ENCODE measurements at regions not wholly inside any gene's neighbourhood (a gene's known extent, or its start where the extent isn't known, plus 50 kb on each side); places are given as distances from the start of the nearest gene placed in this dataset.
"Not testable (repeated sequence)": the region's sequence is repeated elsewhere in the genome, so short reads cannot be mapped to it uniquely, and the experiment has no call there.

DNA sequence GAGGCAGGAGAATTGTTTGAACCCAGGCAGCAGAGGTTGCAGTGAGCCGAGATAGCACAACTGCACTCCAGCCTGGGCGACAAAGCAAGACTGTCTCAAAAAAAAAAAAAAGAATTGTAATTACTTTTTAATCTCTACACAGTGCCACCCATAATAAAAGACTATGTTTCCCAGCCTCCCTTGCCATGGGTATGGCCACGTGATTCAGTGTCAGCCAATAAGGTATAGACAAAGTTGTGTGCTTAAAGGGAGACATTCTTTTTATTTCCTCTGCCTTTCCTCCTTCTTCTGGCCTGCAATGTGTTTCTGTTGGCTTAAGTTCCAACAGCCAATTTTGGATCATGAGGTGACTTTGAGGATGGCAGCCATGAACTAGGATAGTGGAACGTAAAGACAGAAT is 406.9 kb downstream of the LNPK start:
- no peak for DNase-seq
- in situ Hi-C loops (cut with HindIII; ENCODE audit: low pct_ligation_motif_present, low pct_unique_long_range_greater_than_20kb, low sequenced_read_pairs) = no loop called here

DNA sequence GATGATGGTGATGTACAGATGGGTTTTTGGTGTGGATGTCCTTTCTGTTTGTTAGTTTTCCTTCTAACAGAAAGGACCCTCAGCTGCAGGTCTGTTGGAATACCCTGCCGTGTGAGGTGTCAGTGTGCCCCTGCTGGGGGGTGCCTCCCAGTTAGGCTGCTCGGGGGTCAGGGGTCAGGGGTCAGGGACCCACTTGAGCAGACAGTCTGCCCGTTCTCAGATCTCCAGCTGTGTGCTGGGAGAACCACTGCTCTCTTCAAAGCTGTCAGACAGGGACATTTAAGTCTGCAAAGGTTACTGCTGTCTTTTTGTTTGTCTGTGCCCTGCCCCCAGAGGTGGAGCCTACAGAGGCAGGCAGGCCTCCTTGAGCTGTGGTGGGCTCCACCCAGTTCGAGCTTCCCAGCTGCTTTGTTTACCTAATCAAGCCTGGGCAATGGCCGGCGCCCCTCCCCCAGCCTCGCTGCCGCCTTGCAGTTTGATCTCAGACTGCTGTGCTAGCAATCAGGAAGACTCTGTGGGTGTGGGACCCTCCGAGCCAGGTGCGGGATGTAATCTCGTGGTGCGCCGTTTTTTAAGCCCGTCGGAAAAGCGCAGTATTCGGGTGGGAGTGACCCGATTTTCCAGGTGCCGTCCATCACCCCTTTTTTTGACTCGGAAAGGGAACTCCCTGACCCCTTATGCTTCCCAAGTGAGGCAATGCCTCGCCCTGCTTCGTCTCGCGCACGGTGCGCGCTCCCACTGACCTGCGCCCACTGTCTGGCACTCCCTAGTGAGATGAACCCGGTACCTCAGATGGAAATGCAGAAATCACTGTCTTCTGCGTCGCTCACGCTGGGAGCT is 408.2 kb downstream of the LNPK start:
- DNase-seq; in situ Hi-C loops (cut with HindIII; ENCODE audit: low pct_ligation_motif_present, low pct_unique_long_range_greater_than_20kb, low sequenced_read_pairs): not testable (repeated sequence)

DNA sequence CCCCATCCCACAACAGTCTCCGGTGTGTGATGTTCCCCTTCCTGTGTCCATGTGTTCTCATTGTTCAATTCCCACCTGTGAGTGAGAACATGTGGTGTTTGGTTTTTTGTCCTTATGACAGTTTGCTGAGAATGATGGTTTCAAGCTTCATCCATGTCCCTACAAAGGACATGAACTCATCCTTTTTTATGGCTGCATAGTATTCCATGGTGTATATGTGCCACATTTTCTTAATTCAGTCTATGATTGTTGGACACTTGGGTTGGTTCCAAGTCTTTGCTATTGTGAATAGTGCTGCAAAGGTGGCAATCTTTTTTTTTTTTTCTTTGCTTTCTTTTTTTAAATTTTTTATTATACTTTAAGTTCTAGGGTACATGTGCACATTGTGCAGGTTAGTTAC is 406.7 kb upstream of the ATP5MC3 start:
- DNase-seq; in situ Hi-C loops (cut with HindIII; ENCODE audit: low pct_ligation_motif_present, low pct_unique_long_range_greater_than_20kb, low sequenced_read_pairs): not testable (repeated sequence)

DNA sequence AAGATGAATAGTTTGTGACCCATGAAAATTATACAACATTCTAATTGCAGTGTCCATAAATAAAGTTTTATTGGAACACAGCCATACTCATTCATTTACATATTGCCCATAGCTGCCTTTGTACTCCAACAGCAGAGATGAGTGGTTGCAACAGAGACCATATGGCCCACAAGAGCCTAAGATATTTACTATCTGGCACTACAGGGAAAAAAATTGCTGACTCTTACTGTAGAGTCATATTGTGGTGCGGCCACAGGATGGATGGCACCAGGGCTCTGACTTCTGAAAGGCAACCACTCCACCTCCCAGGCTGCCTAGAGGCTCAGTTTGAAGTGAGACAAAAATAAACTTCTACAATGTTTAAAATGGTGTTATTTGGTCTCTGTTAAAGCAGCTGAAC is 404.0 kb upstream of the ATP5MC3 start:
- no peak for DNase-seq
- in situ Hi-C loops (cut with HindIII; ENCODE audit: low pct_ligation_motif_present, low pct_unique_long_range_greater_than_20kb, low sequenced_read_pairs) = no loop called here

DNA sequence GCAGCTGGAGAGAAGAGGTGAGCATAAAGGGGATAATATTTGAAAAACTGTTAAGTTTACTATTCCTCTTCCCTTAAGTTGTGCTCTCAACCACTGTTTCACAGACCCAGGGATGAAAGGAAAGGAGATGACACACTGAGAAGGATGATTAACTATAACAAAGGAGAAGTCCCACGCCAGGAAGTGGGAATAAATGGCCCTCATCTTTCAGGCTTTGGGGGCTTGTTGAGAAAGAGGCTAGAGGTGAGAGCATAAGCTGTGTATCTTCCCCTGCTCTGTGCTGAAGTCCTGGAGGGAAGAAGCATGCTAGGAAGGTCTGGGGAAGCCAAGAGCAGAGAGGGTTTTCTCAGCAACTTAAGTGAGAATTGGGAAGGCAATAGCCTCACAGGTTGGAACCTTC is 399.1 kb upstream of the ATP5MC3 start:
- DNase-seq = no peak
- in situ Hi-C loops (cut with HindIII; ENCODE audit: low pct_ligation_motif_present, low pct_unique_long_range_greater_than_20kb, low sequenced_read_pairs) = no loop called here

DNA sequence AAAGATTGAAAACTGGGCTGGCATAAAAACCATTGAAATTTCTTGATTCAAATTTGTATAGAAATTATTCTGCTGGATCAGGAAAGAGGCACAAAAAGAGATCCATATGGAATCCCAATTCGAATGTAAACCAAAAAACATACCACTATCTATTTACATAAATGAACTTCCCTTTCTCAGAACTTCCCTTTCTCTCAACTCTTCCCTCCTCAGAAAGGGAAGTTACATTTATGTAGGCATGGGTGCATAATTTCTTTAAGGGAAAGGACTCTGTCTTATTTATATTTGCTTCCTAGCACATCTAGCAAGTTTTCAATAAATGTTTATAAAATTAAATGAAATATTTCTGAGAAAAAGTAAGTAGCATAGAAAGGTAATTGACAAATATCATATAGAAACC is 398.1 kb upstream of the ATP5MC3 start:
- in situ Hi-C loops (cut with HindIII; ENCODE audit: low pct_ligation_motif_present, low pct_unique_long_range_greater_than_20kb, low sequenced_read_pairs) = no loop called here
- DNase-seq = no peak

DNA sequence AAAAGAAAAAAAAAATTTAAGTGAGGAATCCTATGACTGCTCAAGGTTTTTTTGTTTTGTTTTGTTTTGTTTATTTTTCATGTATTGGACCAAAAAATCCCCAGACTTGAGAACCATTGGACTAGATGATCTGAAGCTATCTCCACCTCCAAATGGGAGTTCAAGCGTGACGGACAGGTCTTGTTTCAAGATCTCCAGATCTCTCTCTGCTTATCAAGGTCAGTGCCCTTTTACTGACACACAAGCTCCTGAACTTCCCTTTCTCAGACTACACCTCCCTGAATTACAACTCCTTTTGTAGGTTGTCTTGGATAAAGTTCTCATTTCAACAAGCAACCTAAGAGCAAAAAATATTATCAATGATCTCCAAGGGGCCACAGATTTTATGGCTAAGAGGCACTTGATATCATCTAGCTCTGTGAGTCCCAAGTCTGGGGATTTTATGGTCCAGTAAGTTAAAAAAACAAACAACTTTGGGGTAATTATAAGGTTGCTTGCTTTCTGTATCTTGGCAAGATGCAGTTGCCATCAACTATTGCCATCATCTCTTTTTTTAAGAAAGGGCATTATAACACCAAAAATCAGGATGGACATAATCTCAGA is 396.0 kb upstream of the ATP5MC3 start:
- in situ Hi-C loops (cut with HindIII; ENCODE audit: low pct_ligation_motif_present, low pct_unique_long_range_greater_than_20kb, low sequenced_read_pairs) = no loop called here
- no peak for DNase-seq

DNA sequence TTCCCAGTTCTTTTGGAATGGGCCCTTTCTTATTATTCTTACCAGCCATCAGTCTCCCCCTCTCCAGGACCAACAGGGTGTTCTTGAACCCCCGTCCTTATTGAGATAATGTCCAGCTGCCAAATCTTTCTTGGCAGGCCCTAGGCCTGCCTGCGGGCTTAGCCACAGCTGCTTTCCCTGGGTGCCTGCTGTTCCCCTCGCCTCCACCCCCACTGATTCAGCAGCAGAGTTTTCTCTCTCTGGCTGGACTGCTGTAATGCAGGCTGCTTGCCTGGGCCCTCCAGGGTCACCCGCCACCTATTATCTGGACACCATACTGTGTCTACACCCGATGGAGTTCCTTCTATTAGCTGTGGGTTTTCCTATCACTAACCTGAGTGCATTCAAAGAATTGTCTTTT is 395.4 kb upstream of the ATP5MC3 start:
- in situ Hi-C loops (cut with HindIII; ENCODE audit: low pct_ligation_motif_present, low pct_unique_long_range_greater_than_20kb, low sequenced_read_pairs) = no loop called here
- no peak for DNase-seq

DNA sequence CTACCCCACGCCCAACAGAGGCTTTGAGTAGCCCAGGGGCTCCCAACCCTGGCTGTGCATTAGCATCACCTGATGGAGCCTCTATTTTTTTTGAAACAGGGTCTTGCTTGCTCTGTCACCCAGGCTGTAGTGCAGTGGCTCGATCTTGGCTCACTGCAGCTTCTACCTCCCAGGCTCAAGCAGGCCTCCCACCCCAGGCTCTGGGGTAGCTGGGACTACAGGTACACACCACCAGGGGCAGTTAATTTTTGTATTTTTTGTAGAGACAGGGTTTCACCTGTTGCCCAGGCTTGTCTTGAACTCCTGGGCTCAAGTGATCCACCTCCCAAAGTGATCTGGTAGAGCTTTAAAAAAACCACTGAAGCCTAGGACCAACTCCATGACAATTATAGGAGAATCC is 394.8 kb upstream of the ATP5MC3 start:
- no peak for DNase-seq
- in situ Hi-C loops (cut with HindIII; ENCODE audit: low pct_ligation_motif_present, low pct_unique_long_range_greater_than_20kb, low sequenced_read_pairs) = no loop called here

DNA sequence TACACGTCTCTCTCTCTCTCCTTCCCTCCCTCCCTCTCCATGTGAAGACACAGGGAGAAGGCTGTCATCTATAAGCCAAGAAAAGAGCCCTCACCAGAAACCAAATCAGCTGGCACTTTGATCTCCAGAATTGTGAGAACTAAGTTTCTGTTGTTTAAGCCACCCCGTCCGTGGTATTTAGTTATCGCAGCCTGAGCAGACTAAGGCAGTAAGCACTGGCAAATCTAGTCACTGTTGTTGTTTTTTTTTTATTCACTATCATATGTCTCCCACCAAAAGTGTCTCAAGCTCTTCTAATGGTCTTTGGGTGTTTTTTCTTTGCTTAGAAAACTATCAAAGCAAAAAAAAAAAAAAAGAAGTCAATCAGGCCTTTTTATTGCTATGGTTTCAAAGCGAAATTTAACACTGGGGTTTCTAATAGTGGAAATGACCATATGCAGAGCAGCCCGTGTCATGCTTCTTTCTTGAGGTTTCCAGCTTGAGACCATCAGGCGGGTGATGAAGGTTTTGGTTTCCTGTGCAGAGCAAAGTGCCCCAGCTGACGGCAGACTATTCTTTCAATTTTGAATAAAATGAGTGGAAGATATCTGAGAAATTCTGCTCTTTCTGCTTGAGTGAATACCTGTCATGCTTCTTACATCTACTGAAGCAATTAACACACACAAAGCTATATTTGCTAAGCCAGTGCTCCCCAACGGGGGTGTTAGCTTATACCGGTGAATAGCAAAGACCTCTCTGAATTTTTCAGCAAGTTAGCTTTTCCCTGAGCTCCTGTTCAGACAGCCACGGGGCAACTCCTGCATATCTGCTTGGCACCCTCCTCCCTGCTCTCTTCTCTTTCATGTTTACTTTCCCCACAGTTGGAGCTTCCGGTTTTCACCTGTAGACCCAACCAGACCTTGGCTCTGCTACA is 394.1 kb upstream of the ATP5MC3 start:
- DNase-seq = no peak
- in situ Hi-C loops (cut with HindIII; ENCODE audit: low pct_ligation_motif_present, low pct_unique_long_range_greater_than_20kb, low sequenced_read_pairs) = no loop called here

DNA sequence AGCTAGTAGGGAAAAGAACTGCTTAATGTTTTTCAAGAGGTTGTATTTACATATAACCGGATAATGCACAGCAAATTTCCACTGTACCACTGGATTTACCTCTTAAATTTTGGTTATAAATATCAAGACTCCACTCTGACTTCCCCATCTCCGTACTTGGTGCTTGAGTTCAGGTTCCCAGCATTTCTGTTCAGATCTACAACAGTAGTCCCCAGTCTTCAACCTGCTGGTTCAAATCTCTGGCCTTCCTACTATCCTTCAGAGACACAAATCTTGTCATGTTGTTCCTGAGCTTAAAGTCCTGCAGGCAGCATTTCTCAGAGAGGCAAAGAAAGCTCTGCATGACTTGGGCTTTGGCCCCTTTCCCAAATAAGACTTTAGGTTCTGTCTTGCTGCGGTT is 392.6 kb upstream of the ATP5MC3 start:
- no peak for DNase-seq
- in situ Hi-C loops (cut with HindIII; ENCODE audit: low pct_ligation_motif_present, low pct_unique_long_range_greater_than_20kb, low sequenced_read_pairs) = no loop called here

DNA sequence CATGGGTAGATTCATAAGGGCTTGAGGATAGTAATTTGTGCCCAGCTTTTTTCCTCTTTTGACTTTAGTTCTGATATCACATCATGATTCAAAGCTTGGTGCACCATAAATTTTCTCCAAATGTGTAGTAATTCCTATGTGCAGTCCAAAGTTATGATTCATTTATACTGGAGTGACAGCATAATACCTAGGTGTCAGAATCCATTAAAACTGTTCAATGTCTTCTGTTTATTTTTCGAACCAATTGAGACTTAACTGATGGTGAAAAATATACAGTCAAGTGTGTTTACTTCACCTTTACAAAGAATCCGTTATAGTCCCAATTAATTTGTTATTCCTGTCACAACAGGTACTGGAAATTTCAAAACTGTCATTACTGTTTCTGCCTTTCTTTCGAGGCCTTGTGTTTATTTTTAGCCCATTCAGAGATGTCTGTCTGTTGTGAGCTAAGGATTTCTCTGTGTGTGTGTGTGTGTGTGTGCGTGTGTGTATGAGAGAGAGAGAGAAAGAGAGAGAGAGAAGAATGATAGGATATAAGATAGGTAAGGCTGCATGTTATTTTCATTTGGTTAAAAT is 389.7 kb upstream of the ATP5MC3 start:
- no peak for DNase-seq
- in situ Hi-C loops (cut with HindIII; ENCODE audit: low pct_ligation_motif_present, low pct_unique_long_range_greater_than_20kb, low sequenced_read_pairs) = no loop called here

DNA sequence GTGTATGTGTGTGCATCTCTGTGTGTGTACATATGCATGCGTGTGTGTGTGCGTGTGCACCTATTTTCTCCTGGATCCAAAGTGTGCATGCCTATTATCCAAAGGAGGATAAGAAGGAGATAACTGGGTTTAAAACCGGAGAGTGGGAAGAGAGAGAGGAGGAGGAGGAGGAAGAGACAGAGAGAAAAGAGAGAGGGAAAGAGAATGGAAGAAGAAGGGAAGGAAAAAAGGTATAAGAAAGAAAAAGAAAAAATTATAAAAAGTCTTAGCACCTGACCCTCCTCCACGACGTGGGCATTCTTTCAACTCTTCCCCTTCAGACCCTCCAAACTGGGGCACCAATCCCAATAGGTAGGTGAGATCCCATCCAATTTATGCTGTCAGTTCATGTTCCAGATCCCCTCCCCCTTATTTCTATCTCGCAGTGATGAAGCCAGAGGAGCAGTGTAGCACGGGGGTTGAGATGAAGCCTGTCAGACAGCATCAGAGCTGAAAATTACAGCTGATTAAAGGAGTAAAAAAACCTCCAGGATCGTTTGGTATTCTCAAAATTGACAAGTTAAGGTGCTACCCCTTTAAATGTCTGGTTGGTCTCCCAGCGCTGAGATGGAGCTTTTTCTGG is 386.7 kb upstream of the ATP5MC3 start:
- in situ Hi-C loops (cut with HindIII; ENCODE audit: low pct_ligation_motif_present, low pct_unique_long_range_greater_than_20kb, low sequenced_read_pairs) = no loop called here
- DNase-seq = no peak

DNA sequence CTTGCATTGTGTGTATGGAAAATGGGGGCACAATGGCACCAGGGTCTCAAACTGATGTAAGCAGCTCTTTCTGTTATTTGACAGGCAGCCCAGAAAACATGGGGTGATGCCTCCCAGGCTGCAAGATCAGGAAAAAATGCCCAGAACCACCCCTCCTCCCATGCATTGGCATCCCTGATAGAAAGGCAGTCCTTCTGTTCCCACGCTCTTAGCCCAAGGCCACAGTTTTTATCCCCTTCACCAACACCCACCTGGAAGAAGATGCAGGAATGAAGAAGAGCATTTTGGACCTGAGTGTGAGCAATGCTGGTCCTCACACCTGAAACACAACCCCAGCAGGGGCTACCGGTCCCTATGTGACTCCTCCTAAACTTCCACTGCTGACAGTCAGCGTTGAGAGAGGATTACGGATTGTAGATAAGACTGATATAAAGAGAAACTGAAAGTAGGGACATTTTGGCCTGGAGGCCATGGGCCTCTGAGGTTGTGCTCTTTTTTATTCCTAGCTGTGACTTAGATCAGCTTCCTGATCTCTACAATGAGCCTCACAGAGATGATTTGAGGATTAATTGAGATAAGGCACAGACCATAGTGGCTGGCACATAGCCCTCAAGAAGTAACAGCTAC is 386.0 kb upstream of the ATP5MC3 start:
- no peak for DNase-seq
- in situ Hi-C loops (cut with HindIII; ENCODE audit: low pct_ligation_motif_present, low pct_unique_long_range_greater_than_20kb, low sequenced_read_pairs) = no loop called here

DNA sequence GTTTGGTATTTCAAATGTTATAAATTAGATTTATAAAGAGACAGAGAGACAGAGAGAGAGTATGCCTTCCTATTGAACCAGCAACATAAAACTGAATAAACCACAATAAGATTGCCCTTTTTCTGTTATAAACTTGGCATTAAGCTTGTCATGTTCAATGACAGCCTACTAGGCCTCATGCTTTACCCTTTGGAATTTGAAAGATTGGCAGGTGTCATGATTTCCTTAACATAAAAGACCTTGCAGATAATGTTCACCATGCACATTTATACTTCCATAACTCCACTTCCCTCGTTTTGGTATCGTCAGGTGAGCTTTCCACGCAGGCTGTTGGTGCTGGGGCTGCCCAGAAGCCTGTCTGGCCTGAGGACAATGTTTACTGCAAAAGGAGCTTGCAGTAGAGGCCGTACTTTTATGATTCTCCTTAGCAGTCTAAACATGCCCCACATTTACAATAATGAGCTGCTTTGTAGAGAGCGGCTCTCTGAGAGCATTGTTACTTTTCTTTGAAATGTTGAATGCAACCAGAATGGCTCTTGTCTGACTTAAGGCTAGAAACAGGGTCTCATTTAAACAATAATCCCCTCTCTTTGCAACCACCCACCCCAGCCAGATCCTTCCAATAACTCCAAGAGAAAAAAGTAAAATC is 379.1 kb upstream of the ATP5MC3 start:
- in situ Hi-C loops (cut with HindIII; ENCODE audit: low pct_ligation_motif_present, low pct_unique_long_range_greater_than_20kb, low sequenced_read_pairs) = no loop called here
- no peak for DNase-seq

DNA sequence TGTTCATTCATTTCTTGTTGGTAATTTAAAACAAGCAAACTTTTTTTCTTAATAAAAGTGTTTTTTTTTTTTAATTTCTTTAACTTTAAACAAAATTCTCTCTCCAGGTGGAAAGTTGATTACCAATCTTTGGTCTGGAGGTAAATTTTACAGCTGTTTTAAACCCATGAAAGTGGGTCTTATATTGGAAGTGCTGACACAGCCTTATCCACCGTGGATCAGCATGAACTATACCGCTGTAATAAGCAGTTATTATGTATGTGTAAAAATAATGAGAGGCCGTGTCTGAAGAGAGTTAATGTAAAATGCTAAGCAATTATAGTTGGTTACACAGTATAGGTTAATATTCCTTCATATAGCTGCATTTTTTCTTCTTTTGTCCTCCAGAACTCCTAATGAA is 378.1 kb upstream of the ATP5MC3 start:
- in situ Hi-C loops (cut with HindIII; ENCODE audit: low pct_ligation_motif_present, low pct_unique_long_range_greater_than_20kb, low sequenced_read_pairs) = no loop called here
- DNase-seq = no peak

DNA sequence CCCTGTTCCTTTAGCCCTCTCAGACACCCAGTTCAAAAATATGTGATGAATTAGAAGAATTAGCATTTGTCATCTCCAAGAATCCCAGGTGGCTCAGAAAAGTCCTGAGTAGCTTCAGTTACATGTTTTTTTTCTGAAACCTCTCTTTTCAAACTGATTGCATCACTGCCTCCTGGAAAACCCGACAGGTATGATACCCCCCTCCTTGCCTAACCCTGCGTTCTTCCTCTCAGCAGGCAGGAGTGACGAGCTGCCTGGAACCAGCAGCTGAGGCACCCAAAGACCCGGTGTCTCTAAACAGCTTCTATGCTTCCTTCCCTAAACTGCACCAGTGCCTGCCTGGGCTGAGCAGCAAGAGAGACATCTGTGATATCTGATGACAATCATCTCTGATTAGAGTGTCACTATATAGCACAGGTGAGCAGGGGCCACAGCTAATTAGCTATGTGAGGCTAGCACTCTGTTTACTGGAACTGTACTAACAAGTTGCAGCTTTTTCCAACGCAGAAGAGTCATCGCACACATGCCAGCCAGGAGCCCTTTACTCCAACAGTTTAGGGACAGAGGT is 376.4 kb upstream of the ATP5MC3 start:
- in situ Hi-C loops (cut with HindIII; ENCODE audit: low pct_ligation_motif_present, low pct_unique_long_range_greater_than_20kb, low sequenced_read_pairs) = no loop called here
- no peak for DNase-seq
